ENCODE measurements at regions not wholly inside any gene's neighbourhood (a gene's known extent, or its start where the extent isn't known, plus 50 kb on each side); places are given as distances from the start of the nearest gene placed in this dataset.
"Not testable (repeated sequence)": the region's sequence is repeated elsewhere in the genome, so short reads cannot be mapped to it uniquely, and the experiment has no call there.

- DNase-seq (ENCODE audit: low read depth): not testable (repeated sequence)
Measured at GRCh38 chr3:94507354-94507753, 444.5 kb downstream of the NSUN3 start.

- no peak for DNase-seq (ENCODE audit: low read depth)
Measured at GRCh38 chr3:94512876-94513275, 450.0 kb downstream of the NSUN3 start.

GRCh38 chr3:94513600-94513999 lies 450.7 kb downstream of the NSUN3 start:
- no peak for DNase-seq (ENCODE audit: low read depth)

GRCh38 chr3:94515983-94516382 lies 453.1 kb downstream of the NSUN3 start:
- DNase-seq (ENCODE audit: low read depth): no peak

GRCh38 chr3:94520364-94520763 lies 457.5 kb downstream of the NSUN3 start:
- DNase-seq (ENCODE audit: low read depth): no peak

GRCh38 chr3:94522488-94522887 lies 459.6 kb downstream of the NSUN3 start:
- DNase-seq (ENCODE audit: low read depth): no peak

- DNase-seq (ENCODE audit: low read depth): peak; percentile 20
Measured at GRCh38 chr3:94524102-94524919, 461.4 kb downstream of the NSUN3 start.

- no peak for DNase-seq (ENCODE audit: low read depth)
Measured at GRCh38 chr3:94525043-94525442, 462.2 kb downstream of the NSUN3 start.

- DNase-seq (ENCODE audit: low read depth): no peak
Measured at GRCh38 chr3:94529816-94530215, 467.0 kb downstream of the NSUN3 start.

GRCh38 chr3:94532951-94533350 lies 470.1 kb downstream of the NSUN3 start:
- no peak for DNase-seq (ENCODE audit: low read depth)

- no peak for DNase-seq (ENCODE audit: low read depth)
Measured at GRCh38 chr3:94539937-94540336, 477.1 kb downstream of the NSUN3 start.

- DNase-seq (ENCODE audit: low read depth): no peak
Measured at GRCh38 chr3:94543161-94543560, 480.3 kb downstream of the NSUN3 start.

GRCh38 chr3:94544131-94544789 lies 481.4 kb downstream of the NSUN3 start:
- DNase-seq (ENCODE audit: low read depth): no peak

- DNase-seq (ENCODE audit: low read depth): no peak
Measured at GRCh38 chr3:94548581-94549316, 485.9 kb downstream of the NSUN3 start.

- DNase-seq (ENCODE audit: low read depth): no peak
Measured at GRCh38 chr3:94561094-94561493, 498.2 kb downstream of the NSUN3 start.

GRCh38 chr3:94564247-94564646 lies 501.4 kb downstream of the NSUN3 start:
- DNase-seq (ENCODE audit: low read depth): no peak

- no peak for DNase-seq (ENCODE audit: low read depth)
Measured at GRCh38 chr3:94568041-94568440, 505.2 kb downstream of the NSUN3 start.

- no peak for DNase-seq (ENCODE audit: low read depth)
Measured at GRCh38 chr3:94573337-94573736, 510.5 kb downstream of the NSUN3 start.

GRCh38 chr3:94587291-94587690 lies 524.4 kb downstream of the NSUN3 start:
- DNase-seq (ENCODE audit: low read depth): no peak

- no peak for DNase-seq (ENCODE audit: low read depth)
Measured at GRCh38 chr3:94593526-94594150, 530.8 kb downstream of the NSUN3 start.

GRCh38 chr3:94596141-94596540 lies 533.3 kb downstream of the NSUN3 start:
- no peak for DNase-seq (ENCODE audit: low read depth)

GRCh38 chr3:94596887-94597566 lies 534.2 kb downstream of the NSUN3 start:
- no peak for DNase-seq (ENCODE audit: low read depth)
